HL-60 (cell line): ENCODE measurements at regions not wholly inside any gene's neighbourhood (a gene's known extent, or its start where the extent isn't known, plus 50 kb on each side); places are given as distances from the start of the nearest gene placed in this dataset.
A peak's percentile ranks its signal among the peaks of the same experiment; 100 is the strongest.

ENCODE experiments used
- DNase-seq, 2 experiments: peaks; one replicate each; pipeline ENCODE4 v3.0.0-alpha.2; 2010 to 2020; ENCODE audit warnings: low read depth in 1 of 2, low spot score in 1 of 2
- H3K27ac ChIP-seq: fragments of 250-450 bp; sonication (Bioruptor Pico); replicated peaks from 2 replicates; pipeline ENCODE4 v1.5.1; 2020; ENCODE audit warnings: mild to moderate bottlenecking, moderate library complexity
- H3K27me3 ChIP-seq: fragments of 250-450 bp; sonication (Bioruptor Pico); 2 replicates; pipeline ENCODE4 v1.5.1; 2021; ENCODE audit warnings: mild to moderate bottlenecking, moderate library complexity; ENCODE audit not compliant: insufficient read depth, poor library complexity, severe bottlenecking
- H3K4me3 ChIP-seq: replicated peaks from 2 replicates; pipeline ENCODE4 v1.5.1; 2011; ENCODE audit warnings: mild to moderate bottlenecking, control low read depth, low read length; ENCODE audit not compliant: insufficient read depth
- GABPA ChIP-seq: IDR thresholded peaks from 2 replicates; pipeline ENCODE4 v1.6.1; 2012; ENCODE audit warnings: low read depth
- POLR2AphosphoS5 ChIP-seq: IDR thresholded peaks from 2 replicates; pipeline ENCODE4 v1.6.1; 2012; ENCODE audit warnings: low read depth
- REST ChIP-seq: IDR thresholded peaks from 2 replicates; pipeline ENCODE4 v1.6.1; 2012; ENCODE audit warnings: low read depth; ENCODE audit not compliant: insufficient replicate concordance
- SPI1 ChIP-seq: IDR thresholded peaks from 2 replicates; pipeline ENCODE4 v1.6.1; 2012; ENCODE audit warnings: low read depth, mild to moderate bottlenecking, borderline replicate concordance
- TF ChIP-seq, protein P1 (sequence below): IDR thresholded peaks from one replicate; pipeline ENCODE4 v1.5.1; 2011; ENCODE audit warnings: low read length, control low read depth, inconsistent platforms; ENCODE audit not compliant: insufficient read depth

DNA sequence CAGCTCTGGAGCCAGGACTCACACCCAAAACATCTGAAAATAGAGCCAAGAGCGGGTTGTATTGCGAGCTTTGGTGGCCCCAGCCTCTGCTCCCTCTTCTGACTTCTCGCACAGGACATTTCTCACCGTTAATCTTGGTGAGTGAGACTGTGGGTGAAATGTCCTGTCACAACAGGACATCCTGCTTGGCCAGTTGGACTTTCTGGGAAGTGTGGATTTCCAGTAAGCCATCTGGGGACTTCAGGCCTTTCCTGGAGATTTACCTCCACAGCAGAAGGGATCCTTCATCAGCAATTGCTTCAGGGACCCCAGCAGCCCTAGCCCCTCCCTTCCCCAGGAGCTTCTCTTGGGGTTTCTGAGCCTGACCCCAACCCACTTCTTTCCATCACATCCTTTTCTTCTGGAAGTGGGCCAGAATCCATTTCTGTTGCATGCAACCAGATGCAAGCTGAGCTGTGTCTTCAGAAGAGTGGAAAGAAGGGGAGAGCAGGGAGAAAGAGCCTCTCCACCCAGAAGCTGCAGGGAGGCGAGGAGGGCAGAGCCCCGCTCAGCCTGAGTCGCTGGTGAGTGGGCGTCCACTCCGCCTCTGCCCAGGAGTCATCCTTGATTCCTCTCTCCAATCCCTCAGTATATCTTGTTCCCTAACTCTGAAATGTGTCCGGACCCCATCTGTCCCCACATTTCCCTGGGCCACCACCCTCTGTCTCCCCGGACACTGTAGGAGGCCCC, 50.3 kb upstream of the GADD45G start:
- TF ChIP-seq REST (no peak), GABPA (no peak), SPI1 (no peak), POLR2AphosphoS5 (no peak)
- TF ChIP-seq, protein P1, sequence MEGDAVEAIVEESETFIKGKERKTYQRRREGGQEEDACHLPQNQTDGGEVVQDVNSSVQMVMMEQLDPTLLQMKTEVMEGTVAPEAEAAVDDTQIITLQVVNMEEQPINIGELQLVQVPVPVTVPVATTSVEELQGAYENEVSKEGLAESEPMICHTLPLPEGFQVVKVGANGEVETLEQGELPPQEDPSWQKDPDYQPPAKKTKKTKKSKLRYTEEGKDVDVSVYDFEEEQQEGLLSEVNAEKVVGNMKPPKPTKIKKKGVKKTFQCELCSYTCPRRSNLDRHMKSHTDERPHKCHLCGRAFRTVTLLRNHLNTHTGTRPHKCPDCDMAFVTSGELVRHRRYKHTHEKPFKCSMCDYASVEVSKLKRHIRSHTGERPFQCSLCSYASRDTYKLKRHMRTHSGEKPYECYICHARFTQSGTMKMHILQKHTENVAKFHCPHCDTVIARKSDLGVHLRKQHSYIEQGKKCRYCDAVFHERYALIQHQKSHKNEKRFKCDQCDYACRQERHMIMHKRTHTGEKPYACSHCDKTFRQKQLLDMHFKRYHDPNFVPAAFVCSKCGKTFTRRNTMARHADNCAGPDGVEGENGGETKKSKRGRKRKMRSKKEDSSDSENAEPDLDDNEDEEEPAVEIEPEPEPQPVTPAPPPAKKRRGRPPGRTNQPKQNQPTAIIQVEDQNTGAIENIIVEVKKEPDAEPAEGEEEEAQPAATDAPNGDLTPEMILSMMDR = no peak
- DNase-seq = no peak
- no peak overlapping the region for H3K4me3 ChIP-seq
- no peaks in the 10 kb centered on the region for H3K27me3 ChIP-seq
- H3K27ac ChIP-seq = no peak overlapping the region

- no peak for DNase-seq
- no peak for TF ChIP-seq SPI1
- Histone ChIP-seq H3K27ac (no peak overlapping the region), H3K4me3 (no peak overlapping the region), H3K27me3 (no peaks in the 10 kb centered on the region)
Measured at GRCh38 chr9:89553451-89554010, 51.3 kb upstream of the GADD45G start.

- H3K4me3 ChIP-seq = no peak overlapping the region
- H3K27me3 ChIP-seq = no peaks in the 10 kb centered on the region
- no peak overlapping the region for H3K27ac ChIP-seq
- DNase-seq = no peak
- TF ChIP-seq POLR2AphosphoS5 (no peak), SPI1 (peak; percentile 49; the same call in 1 of the 2 replicates)
Measured at GRCh38 chr9:89550346-89550927, 52.5 kb upstream of the SEMA4D start.

DNA sequence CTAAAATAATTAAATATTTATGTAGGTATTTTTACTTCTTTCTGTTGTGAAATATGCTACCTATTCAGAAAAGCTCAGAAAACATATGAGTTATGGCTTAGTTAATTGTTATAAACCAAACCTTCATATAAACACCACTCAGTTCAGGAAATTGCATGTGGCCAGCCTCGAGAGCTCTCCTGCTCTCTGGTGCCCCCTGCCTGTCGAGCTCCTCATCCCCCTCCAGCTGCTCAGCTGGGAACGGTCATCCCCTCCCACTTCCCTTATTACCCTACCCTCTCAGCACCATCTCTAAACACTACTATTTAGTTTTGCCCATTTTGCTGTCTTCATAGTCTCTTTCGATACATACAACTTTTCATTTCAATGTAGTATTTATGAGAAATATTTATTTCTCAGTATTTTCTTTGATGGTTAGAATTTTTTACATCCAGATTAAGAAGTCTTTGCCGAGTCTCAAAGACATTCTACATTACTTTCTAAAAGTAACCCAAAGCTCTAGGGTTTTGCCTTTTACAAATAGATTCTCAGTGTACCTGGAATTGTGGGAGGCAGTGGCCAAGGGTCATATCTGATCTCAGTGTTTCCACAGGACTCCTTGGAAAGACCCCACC, 51.2 kb upstream of the SEMA4D start:
- TF ChIP-seq GABPA (no peak), REST (no peak), POLR2AphosphoS5 (no peak), SPI1 (peak; percentile 93)
- TF ChIP-seq, protein P1 = peak; percentile 97
- Histone ChIP-seq H3K27me3 (no peaks in the 10 kb centered on the region), H3K27ac (no peak overlapping the region), H3K4me3 (no peak overlapping the region)
- peak; percentile 59 to 88 for DNase-seq
